Fibroblast of villous mesenchyme (primary cell): ENCODE measurements at regions not wholly inside any gene's neighbourhood (a gene's known extent, or its start where the extent isn't known, plus 50 kb on each side); places are given as distances from the start of the nearest gene placed in this dataset.

Experiments
- DNase-seq: peaks from one replicate; pipeline ENCODE4 v3.0.0-alpha.2; 2010; ENCODE audit warnings: low read depth
- H3K4me3 ChIP-seq: 2 replicates; pipeline ENCODE4 v1.5.1; 2011; ENCODE audit warnings: low read depth, mild to moderate bottlenecking, low read length
- CTCF ChIP-seq: IDR thresholded peaks from 2 replicates; pipeline ENCODE4 v1.5.1; 2012; ENCODE audit warnings: low read depth, mild to moderate bottlenecking, low read length; ENCODE audit not compliant: insufficient read depth

- no peak overlapping the region for H3K4me3 ChIP-seq
- TF ChIP-seq CTCF = no peak
These were observed 54.5 kb upstream of the HS3ST4 start for GRCh38 chr16:25637236-25637635.

GRCh38 chr16:25636662-25637061, 55.1 kb upstream of the HS3ST4 start:
- no peak for TF ChIP-seq CTCF
- no peak overlapping the region for H3K4me3 ChIP-seq
- DNase-seq = no peak

More at GRCh38 chr16:25637236-25637635, 54.5 kb upstream of the HS3ST4 start:
- no peak for DNase-seq

GRCh38 chr16:25635454-25635853, 56.3 kb upstream of the HS3ST4 start:
- TF ChIP-seq CTCF = no peak

GRCh38 chr16:25633549-25633948, 58.2 kb upstream of the HS3ST4 start:
- no peak for TF ChIP-seq CTCF
- no peak overlapping the region for H3K4me3 ChIP-seq
- DNase-seq = no peak

More at GRCh38 chr16:25635454-25635853, 56.3 kb upstream of the HS3ST4 start:
- no peak overlapping the region for H3K4me3 ChIP-seq
- DNase-seq = no peak

- no peak overlapping the region for H3K4me3 ChIP-seq
- no peak for TF ChIP-seq CTCF
- DNase-seq = no peak
These were observed 63.0 kb upstream of the HS3ST4 start for GRCh38 chr16:25628766-25629165.

GRCh38 chr16:25627641-25628040, 64.1 kb upstream of the HS3ST4 start:
- no peak overlapping the region for H3K4me3 ChIP-seq
- DNase-seq = no peak
- no peak for TF ChIP-seq CTCF

- no peak overlapping the region for H3K4me3 ChIP-seq
- TF ChIP-seq CTCF = no peak
- no peak for DNase-seq
These were observed 65.6 kb upstream of the HS3ST4 start for GRCh38 chr16:25626172-25626571.
